OCI-LY1 (cell line): ENCODE measurements at regions not wholly inside any gene's neighbourhood (a gene's known extent, or its start where the extent isn't known, plus 50 kb on each side); places are given as distances from the start of the nearest gene placed in this dataset.

Experiments used
- EZH2 ChIP-seq: fragments of 200-600 bp; sonication (generic), shearing (Covaris generic); IDR thresholded peaks from 2 replicates; pipeline ENCODE4 v1.8.0; 2017; ENCODE audit warnings: borderline replicate concordance, mixed run types, mild to moderate bottlenecking, antibody characterized with exemption, low read length, moderate library complexity, mixed read lengths
- TF ChIP-seq, protein P1 (sequence below): fragments of 200-600 bp; sonication (generic), shearing (Covaris generic); IDR thresholded peaks from 2 replicates; pipeline ENCODE4 v1.5.1; 2017; ENCODE audit warnings: mild to moderate bottlenecking, antibody characterized with exemption, low read length, moderate library complexity, mixed read lengths

DNA sequence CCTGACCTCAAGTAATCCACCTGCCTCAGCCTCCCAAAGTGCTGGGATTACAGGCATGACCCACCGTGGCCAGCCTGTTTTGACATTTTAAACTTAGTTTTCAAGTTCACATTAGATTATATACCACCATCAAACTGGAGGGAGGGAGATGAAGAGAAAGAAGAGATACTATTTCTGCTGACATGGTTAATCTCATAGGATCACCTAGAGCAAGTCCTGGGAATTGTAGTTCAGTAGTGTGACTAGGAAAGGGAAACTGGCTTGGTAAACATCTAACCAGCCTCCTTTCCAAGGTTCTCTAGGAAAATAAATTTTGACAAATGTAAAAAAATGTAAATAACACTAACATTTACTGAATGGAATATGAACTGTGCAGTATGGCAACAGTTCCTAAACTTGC is 120.5 kb upstream of the ASCC3 start:
- TF ChIP-seq, protein P1, sequence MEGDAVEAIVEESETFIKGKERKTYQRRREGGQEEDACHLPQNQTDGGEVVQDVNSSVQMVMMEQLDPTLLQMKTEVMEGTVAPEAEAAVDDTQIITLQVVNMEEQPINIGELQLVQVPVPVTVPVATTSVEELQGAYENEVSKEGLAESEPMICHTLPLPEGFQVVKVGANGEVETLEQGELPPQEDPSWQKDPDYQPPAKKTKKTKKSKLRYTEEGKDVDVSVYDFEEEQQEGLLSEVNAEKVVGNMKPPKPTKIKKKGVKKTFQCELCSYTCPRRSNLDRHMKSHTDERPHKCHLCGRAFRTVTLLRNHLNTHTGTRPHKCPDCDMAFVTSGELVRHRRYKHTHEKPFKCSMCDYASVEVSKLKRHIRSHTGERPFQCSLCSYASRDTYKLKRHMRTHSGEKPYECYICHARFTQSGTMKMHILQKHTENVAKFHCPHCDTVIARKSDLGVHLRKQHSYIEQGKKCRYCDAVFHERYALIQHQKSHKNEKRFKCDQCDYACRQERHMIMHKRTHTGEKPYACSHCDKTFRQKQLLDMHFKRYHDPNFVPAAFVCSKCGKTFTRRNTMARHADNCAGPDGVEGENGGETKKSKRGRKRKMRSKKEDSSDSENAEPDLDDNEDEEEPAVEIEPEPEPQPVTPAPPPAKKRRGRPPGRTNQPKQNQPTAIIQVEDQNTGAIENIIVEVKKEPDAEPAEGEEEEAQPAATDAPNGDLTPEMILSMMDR, result no peak
- TF ChIP-seq EZH2, result no peak
